Gastroesophageal sphincter (tissue), 2 donors: ENCODE measurements at regions not wholly inside any gene's neighbourhood (a gene's known extent, or its start where the extent isn't known, plus 50 kb on each side); places are given as distances from the start of the nearest gene placed in this dataset.

ENCODE experiments used
- EP300 ChIP-seq: sonication (generic); formaldehyde crosslinking; IDR thresholded peaks from one replicate; pipeline ENCODE4 v1.6.1; 2017; ENCODE audit warnings: antibody characterized with exemption, mild to moderate bottlenecking
- POLR2AphosphoS5 ChIP-seq: sonication (generic); formaldehyde crosslinking; IDR thresholded peaks from one replicate; pipeline ENCODE4 v1.6.1; 2017; ENCODE audit warnings: antibody characterized with exemption

- TF ChIP-seq EP300: no peak
- TF ChIP-seq POLR2AphosphoS5: no peak
Measured at GRCh38 chr5:74232276-74232675, 408.3 kb downstream of the ENC1 start.
